Activated CD4-positive, alpha-beta T cell treated with anti-CD3 and anti-CD28 coated beads, Interleukin-2, amount 50 U/mL, for 24 hours (primary cell): ENCODE measurements at regions not wholly inside any gene's neighbourhood (a gene's known extent, or its start where the extent isn't known, plus 50 kb on each side); places are given as distances from the start of the nearest gene placed in this dataset.
"Not testable (repeated sequence)": the region's sequence is repeated elsewhere in the genome, so short reads cannot be mapped to it uniquely, and the experiment has no call there.

Source experiments
- DNase-seq, 2 donors: peaks; one replicate each; pipeline ENCODE4 v3.0.0-alpha.2; 2020; ENCODE audit warnings: low read depth in 1 of 2, low spot score in 1 of 2

- DNase-seq = no peak
Measured at GRCh38 chr16:17749706-17750105, 278.9 kb upstream of the XYLT1 start.

GRCh38 chr16:17748044-17748719, 277.4 kb upstream of the XYLT1 start:
- DNase-seq = no peak

GRCh38 chr16:17747081-17747756, 276.5 kb upstream of the XYLT1 start:
- no peak for DNase-seq

DNA sequence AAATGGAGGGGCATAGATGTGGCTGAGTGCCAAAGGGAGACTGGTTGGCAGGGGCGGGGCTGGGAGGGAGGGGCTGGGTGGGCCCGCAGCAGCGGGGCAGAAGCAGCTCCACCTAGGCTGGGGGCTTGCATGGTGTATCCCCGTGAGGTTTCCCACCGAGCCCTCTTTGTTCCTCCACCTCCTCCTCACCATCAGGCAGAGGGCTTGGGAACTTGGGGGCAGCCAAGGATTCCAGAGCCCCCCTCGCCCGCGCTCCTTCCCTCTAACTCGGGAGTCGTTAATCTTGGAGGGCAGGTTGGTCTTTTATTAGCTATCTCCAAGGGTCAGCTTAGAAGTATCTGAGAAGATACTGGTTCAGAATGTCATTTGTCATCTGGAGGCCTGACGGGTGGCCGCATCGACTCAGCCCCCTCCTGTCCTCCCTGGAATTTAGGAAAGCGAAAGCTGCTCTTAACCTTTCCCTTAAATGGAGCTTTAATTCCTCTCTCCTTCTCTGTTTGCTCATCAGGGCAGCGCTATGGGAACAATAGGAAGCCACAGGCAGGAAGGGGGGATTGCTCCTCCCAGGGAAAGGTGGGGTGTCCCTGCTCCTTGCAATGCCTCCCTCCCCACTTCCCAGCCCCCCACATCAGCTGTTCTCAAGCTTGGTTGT, 274.3 kb upstream of the XYLT1 start:
- DNase-seq = no peak

GRCh38 chr16:17743578-17743977, 272.8 kb upstream of the XYLT1 start:
- DNase-seq = no peak

GRCh38 chr16:17743158-17743557, 272.4 kb upstream of the XYLT1 start:
- no peak for DNase-seq

DNA sequence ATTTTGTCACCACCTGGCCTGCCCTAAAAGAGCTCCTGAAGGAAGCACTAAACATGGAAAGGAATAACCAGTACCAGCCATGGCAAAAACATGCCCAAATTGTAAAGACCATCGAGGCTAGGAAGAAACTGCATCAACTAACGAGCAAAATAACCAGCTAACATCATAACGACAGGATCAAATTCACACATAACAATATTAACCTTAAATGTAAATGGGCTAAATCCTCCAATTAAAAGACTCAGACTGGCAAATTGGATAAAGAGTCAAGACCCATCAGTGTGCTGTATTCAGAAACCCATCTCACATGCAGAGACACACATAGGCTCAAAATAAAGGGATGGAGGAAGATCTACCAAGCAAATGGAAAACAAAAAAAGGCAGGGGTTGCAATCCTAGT, 264.3 kb upstream of the XYLT1 start:
- DNase-seq = not testable (repeated sequence)

DNA sequence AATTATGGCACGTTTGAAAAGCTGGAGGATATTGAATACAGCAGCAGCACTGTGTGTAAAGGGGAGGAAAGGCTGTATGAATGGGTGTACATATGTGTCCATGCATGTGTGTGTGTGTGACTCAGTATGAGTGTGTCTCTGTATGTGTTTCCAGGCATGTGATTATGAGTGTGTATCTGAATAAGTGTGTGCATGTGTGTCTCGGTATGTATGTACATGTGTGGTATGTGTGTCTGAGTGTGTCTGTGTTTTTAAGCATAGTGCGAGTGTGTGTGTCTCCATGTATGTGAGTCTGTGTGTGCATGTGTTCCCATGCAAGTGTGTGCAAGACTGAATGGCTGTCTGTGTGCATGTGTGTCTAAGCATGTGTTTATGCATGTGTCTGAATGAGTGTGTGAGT, 259.1 kb upstream of the XYLT1 start:
- DNase-seq = no peak

- DNase-seq = no peak
Measured at GRCh38 chr16:17728196-17728595, 257.4 kb upstream of the XYLT1 start.

DNA sequence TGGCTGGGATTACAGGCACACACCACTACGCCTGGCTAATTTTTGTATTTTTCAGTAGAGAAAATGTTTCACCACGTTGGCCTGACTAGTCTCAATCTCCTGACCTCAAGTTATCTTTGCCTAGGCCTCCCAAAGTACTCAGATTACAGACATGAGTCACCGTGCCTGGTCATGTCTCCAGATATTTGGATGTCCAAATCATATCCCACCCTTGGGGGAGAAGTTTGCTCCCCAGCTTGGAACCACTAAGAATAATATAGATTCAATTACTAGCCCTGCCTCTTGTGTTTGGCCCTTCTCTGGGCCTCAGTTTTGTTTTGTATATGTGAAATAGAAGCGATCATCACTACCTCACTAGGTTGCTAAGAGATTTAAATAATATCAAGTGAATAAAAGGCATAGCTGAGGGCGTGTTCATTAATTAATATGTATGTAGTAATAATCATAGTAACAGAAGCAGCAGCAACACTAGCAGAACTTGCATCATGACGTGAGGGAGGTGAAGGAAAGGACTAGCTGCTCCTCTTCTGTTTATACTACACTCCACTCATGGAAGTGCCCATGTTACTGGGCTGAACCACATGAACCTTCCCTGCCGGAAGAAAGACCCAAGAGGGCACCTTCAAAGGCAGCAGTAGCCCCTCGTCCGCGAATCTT, 253.6 kb upstream of the XYLT1 start:
- no peak for DNase-seq

GRCh38 chr16:17723531-17724134, 252.9 kb upstream of the XYLT1 start:
- no peak for DNase-seq

- DNase-seq = no peak
Measured at GRCh38 chr16:17718495-17718894, 247.7 kb upstream of the XYLT1 start.

DNA sequence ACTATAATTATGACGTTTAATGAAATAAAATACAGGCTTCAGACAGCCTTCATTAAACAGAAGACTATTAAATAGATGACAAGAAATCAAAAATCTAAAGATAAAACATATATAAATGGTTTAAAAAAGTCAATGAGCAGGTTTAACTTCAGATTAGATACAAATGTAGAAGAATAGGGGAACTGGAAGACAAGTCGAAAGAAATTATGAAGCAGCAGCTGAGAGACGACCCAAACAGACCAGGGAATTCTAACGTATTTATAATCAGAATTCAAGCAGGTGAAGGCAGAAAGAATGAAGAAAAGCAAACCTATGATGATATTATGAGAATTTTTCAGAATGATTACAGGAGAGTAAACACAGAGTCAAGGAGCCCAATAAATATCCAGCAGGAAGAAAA, 235.1 kb upstream of the XYLT1 start:
- DNase-seq = no peak

DNA sequence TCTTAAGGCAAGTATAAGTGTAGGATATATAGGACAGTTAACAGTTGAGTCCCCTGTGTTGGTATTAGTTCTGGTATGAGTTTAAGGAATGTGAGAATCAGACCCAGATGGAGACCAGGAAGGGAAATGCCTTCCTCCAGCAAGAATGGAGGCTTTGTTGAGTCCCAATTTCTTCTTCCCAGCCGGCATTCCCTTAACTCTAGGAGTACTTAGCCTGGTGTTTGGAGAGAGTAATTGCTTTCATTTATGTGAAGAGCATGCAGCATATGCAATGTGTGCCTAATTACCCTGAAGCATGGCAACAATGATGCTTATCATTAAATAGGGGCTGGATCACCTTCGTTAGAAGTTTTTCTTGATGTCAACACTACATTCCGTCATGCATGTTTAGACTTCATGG, 225.9 kb upstream of the XYLT1 start:
- DNase-seq = no peak

GRCh38 chr16:17692484-17692883, 221.7 kb upstream of the XYLT1 start:
- DNase-seq = no peak

GRCh38 chr16:17691899-17692176, 221.1 kb upstream of the XYLT1 start:
- no peak for DNase-seq

DNA sequence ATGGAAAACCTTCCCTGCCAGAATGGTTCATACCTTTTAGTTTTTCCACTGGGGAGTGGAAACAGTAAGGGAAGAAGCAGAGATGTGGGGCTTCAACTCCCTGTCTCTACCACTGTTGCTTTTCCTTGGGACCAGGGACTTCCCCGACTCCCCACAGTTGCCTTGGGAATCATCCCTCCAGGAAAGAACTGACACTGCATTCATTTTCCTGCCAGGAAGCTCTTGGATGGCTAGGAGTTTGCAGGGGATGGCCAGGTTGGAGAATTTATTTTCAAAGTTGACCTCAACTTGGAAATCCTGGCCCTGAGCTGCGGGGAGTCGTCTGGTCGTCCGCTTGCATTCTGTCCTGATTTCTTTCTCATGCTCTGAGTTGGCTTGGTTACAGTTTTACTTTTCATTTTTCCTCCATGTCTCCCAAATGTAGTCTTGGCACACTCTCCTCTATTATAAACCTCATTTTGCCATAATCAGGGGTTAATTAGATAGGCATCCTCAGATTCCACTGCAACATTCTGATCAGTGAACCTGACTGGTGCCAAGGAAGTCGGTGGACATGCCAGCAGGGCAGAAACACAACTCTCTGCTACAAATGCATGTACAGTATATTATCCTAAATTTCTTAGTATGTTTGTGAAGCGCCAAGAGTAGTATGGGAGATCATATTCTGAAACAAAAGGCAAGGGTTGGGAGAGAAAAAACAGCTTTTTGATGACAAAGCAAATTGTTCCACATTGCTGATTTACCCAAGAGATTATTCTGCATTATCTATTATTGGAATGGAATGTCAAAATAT, 220.5 kb upstream of the XYLT1 start:
- no peak for DNase-seq

GRCh38 chr16:17685447-17685846, 214.7 kb upstream of the XYLT1 start:
- DNase-seq = no peak

DNA sequence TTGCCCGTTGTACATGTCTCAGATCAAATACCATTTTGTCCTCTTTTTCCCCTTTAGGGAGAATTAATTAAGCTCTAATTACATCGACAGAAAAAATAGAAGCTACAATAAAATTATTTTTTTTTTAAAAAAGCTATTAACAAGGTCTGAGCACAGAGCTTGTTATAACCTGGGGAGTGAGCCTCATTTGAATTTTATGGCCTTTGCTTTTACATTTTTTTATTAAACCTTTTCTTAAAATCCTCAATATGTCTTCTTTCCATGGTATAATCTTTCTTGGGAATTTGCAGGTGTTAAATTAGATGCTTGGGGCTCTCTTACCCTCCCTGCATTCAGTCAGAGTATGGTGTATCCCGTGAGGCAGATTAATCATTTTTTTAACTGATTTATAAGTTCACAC, 212.5 kb upstream of the XYLT1 start:
- DNase-seq = no peak

DNA sequence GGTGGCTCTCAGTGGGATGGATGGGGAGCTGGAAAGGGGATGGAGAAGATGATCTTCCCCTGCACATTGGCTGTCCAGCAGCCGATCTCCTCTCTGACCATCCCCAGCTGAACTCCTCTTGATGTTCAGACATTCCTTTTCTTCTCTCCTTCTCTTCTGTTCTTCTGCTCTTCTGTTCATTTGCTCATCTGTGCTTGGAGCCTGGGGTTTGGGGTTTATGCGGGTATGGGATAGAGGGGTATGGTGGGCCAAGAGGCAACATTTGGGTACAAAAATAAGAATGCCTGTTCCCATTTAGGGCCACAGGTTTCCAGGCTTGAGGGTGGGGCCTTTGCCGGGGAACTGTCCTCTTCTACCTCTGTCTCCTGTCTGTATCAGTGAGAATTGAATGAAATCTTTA, 205.4 kb upstream of the XYLT1 start:
- no peak for DNase-seq

DNA sequence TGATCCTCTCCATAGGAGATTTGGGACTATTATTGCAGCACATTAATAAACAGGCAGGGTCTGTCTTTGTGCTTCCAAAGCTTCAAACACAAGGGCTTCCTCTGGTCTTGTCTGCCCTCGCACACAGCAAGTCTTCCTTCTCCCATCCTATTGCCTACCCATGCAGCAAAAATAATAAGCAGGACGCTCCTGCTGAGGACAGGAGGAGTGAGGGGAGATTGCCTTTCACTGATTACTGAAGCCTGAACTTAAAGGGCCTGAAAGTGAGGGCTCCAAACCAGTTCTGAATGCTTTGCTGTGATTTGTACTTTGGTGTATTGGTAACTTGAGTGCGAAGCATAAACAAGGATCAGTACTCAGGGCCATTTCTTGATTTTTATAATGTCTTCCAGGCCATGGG, 197.6 kb upstream of the XYLT1 start:
- no peak for DNase-seq
